Colon (tissue), 2 donors: ENCODE measurements at regions not wholly inside any gene's neighbourhood (a gene's known extent, or its start where the extent isn't known, plus 50 kb on each side); places are given as distances from the start of the nearest gene placed in this dataset.

Source experiments
- FAIRE-seq: peaks from 2 replicates; lab custom pipeline; 2012; peaks lifted over from hg19 to GRCh38; lab: Jason Lieb, UNC
- donor health status: control.
- donor health status: control.

DNA sequence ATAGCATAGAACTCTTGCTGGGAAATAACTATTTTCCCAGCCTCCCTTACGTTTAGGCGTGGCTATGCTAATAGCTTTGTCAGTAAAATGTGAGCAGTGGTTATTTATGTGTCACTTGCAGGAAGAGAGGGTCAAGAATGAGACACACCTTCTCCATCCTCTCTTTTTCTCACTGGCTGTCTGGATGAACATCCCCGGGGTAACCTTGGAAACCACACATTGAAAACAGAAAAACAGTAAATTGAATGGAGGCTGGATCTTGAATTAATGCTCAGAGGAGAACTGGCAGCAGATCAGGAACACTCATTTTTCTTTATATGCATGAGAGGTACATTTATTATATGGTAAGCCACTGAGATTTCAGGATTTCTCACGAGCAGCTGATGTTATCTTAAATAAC is 127.6 kb downstream of the DNAJB9 start:
- no peak for FAIRE-seq

DNA sequence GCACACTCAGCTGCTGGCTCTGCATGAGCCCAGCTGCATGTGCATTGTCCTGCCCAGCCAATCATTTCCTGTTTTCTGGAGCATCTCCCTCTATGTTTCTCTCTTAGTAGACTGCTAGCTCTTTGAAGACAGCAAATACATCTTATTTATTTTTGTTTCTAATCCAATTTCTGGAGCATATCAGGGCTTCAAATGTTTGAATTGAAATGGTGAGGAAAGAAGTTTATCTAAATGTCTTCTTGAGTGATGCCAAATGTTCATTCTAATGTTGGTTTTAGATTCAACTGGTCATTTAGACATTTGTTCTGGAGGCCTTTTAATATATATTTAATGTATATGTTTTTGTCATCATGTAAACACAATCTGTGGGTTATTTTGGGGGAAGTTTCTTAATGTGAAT is 141.9 kb downstream of the DNAJB9 start:
- no peak for FAIRE-seq

DNA sequence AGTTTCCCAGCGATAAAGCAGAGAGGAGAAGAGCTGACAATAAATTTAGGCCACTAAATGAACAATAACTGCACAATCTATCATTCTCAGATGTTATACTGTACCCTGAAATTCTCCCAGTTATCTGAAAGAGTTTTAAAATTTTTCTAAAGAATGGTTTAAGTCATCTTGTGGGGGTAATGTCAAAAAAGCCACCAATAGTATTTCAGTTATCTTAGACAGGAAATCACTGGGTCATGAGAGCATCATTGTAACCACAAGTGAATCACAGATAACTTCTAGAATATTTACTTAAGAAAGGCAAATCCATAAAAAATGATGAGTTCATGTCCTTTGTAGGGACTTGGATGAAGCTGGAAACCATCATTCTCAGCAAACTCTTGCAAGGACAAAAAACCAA is 147.1 kb downstream of the DNAJB9 start:
- no peak for FAIRE-seq

DNA sequence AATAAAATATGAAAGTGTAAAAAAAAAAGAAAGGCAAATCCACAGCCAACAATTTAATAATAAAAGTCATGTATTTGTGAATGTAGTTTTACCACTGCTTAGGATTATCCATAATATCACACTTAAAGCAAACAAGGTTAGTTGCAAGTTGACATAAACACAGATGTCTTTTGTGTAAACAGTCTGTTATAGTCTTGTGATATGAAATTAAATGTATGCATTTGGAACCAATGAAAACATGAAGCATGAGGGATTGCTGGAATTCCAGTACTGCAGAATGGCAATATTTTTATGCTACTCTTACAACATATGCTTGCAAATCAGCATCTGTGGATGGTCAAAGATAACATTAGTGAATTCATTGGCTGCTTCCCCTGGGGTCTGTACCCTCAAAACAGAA is 148.1 kb downstream of the DNAJB9 start:
- no peak for FAIRE-seq

DNA sequence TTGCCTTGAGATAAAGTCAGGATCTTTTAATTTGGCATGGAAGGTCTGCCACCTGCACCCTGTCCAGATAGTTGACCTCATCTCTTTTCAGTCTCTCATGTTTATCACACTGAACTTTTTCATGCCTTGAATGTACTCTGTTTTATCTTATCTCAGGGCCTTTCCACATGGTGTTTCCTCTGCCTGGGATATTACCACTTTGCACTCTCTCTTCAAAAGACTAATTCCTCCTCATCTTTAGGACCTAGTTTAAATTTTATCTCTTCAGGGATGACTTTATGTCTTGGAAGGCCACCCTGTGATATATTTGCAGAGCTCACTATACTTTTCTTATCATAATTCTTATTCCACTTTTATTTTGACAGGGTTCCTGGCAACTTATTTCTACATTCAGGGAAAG is 150.0 kb downstream of the DNAJB9 start:
- FAIRE-seq, result no peak

DNA sequence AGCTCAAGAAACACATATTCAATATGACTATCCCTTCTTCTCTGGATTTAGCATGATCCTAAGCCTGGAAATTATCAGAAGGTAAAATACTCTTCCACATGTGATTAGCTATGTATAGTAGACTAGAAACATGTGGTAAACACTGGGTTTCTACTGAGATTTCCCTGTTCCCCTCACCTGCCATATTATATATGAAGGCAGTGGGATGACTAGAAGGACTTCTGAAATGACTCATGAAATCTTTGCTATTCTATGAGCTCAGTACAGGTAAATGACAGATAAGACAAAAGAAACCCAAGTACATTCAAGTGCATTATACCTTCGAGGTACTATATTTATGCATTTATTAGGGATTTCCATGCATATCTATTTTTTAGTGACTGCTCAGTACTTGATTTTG is 152.9 kb downstream of the DNAJB9 start:
- FAIRE-seq, result no peak

DNA sequence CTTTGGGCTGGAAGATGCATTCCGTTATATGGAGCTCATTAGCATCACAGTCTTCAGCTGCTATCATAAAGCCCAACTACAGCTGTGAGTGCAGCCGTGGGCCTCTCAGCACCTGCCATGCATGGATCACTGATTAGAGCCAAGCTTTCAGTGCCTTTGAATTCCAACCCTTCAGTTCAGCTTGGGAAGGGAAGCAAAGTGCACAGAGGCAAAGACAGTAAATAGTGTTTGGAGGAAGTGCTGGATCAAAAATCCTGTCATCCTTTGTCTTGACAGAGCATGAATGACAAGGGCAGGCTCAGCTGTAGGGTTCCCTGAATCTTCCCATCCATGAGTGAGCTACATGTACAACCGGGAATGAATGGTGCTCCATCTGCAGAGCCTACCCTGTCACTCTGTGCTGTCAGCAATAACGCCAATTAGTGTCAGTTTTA is 153.7 kb downstream of the DNAJB9 start:
- FAIRE-seq, result no peak

DNA sequence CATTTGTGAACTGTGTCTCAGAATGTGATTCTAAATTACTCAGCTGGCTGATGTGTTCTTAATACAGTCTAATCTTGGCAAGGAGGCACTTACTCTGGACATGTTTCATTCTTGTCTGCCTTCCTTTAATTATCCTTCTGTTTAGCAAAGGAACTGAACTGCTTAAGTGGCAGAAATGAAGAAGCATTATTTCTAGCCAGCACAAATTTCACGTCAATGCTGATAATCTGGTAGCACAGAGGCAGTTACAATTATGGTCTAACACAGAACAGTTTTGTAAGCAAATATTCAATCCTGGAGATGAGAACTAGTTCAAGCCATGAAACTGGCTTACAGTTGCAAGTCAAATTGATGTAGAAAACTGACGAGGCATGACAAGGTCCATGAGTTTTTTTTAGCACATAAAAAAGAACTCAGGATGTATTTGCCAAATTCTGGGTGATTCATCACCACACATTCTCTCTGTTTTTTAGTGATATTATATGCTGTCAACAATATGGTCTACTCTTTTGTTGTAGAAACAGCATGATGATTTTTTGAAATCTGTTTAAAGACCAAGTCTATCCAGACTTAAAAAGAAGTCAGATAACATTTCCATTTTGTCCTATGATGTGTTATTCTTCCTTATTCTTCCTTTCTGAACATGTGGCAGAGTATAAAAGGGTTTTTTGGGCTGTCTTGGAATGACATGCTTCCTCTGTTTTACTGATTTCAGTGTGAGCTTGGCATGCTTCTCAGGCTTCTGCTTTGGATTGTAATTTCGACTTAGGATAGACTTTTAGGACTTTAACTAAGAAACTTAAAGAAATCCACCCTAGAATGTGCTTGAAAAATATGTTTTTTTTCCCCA is 154.8 kb downstream of the DNAJB9 start:
- no peak for FAIRE-seq

DNA sequence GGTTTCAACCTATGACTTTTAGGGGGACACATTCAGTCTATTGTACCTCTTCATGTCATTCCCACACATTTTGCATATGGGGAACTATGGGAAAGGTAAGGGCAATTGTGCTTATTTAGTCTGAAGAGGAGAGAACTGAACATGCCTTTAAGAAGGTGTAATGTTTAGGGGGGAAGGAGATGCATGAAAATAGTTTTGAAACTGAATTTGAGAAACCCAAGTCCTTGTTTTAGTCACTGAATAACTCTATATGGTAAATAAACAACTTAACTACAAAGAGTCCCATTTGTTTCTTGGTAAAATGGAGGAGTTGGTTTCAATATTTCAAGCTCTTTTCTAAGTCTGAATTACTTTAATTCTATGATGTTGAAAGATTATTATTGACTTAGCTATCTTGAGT is 166.1 kb downstream of the DNAJB9 start:
- FAIRE-seq, result no peak

DNA sequence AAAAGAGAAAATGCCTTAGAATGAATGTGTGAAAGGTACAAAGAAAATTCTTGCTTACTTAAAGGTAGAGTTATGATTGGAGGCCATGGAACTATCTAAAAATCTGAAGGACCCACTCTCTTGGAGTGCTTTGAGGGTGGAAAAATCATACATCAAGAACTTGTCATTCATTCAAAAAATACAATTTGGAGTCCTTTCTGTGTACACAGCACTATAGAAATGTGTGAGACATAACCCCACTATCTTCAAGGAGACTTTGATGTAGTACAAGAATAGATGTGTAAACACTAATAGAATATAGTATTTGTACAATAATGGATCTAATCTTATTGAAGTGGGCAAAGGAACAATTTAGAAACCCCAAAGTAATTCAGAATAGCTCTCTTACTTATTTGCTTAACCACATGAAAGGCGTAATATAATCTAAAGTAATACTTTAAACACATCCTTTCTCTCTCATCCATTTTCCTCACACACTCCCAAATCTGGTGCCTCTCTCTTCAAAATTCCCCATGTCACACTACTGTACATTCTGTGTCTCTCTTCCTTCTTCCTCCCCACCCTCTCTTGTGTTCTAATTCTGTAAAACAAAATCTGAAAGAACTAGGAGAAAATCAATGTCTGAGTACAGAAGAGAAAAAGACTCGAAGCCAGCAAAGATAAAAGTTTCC is 166.7 kb downstream of the DNAJB9 start:
- no peak for FAIRE-seq

DNA sequence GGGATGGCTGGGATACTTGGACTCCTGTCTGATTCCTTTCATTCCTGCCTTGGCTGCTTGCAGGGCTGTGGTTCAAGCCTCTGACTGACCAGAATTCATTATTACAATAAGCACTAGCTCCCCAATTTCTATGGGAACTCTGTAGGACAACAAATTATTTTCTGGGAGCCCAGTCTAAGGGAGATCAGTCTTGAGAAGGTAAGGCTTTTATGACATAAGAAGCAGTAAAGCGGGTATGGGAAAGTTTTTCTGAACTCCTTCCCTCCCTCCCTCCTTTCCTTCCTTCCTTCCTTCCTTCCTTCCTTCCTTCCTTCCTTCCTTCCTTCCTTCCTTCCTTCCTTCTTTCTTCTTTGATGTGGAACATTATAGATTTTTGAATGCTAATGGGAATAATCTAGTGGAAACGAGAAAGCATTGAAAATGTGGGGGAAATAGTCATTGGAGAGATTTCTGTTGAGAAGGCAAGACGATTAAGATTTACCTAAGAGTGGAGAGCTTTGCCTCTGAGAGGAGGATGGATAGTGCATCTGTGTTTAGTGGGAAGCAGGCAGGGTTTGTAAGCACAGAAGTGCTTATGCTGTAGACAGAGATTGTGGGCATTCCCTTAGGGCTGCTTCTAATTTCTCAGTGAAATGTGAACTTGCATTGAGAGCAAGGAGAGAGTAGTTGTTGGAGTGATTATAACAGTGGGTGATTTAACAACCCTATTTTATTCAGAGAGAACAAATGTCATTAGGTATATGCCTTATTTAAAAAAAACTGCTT is 201.5 kb downstream of the DNAJB9 start:
- FAIRE-seq, result no peak

DNA sequence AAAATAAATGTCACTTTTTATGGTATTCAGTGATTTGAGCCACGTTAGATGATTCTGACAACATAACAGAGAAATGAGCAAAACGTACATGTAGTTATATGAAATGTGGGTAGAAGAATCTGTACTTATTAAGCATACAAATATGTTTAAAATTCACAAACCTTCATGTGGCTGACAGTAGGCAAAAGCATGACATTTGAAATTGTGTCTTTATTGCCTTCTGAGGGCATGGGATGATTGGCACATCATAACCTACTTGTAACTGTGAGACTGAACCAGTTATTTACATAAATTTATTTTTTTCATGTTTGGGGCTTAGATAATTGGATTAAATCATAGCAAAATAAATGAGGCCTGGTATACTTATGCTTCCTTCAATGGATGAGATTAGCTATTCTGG is 202.2 kb downstream of the DNAJB9 start:
- no peak for FAIRE-seq

DNA sequence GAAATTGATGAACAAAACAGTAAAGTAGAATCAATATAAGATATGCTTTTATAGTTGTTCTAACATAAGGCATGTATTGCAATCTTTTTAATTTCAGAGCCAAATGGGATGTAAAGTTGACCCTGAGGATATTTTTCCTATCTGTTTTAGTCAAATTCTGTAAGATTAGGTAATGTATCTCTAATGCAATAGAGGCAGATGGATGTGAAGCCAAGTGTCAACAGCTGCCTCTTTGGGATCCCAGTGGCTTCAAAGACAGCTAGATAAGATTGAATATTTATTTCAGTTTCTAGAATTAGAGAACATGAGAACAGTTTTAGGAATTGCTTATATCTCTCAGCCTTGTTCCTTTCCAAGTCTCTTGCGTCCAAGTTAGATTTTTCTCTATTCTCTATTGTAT is 208.3 kb downstream of the DNAJB9 start:
- no peak for FAIRE-seq

DNA sequence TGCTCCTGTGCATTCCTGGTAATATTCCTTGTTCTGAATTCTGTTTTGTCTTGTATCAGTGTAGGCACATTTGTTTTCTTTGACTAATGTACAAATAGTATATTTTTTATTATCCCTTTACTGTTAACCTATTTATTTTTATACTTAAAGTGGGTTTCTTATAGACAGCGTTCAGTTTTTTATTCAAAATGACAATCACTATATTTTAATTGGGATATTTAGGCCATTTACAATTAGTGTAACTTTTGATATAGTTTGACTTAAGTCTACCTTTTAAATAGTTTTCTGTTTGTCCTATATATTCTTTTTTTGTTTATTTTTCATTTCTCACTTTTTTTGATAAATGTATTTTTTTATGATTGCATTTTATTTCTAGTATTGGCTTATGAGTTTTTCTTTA is 219.8 kb downstream of the DNAJB9 start:
- FAIRE-seq, result no peak

DNA sequence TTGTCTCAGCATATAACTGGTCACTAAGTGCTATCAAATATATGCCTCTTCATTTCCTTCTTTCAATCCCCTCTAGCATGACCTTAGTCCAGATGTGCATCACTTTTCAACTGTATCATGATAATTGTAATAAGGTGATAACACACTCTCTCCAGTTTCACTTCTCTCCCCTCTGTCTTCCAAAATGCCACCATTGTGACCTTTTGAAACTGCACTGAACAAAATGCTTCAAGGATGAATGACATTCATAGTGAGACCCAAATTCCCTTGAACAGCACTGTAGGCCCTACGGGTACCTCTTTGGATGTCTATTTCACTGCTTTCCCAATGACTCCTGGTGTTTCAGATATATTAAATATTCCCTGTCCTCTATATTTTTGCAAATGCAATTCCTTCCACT is 224.8 kb downstream of the DNAJB9 start:
- FAIRE-seq, result no peak

DNA sequence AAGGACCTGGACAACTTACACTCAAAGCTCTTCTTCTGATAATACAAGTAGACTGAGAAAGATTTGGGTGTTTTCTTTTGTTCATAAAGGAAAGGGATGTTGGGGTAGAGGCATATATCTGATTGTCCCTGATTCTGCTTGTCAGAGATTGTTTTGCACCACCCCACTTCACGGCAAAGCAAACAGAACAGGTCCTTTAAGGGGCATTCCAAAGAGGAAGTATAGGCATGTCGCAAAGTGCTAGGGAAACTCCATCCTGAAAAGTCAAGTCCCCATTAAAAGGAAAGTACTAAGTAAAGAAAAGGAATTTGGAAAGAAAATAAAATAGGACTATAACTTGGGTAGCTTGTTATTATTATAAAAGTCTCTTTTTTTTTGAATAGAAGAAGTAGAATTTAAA is 233.0 kb downstream of the DNAJB9 start:
- no peak for FAIRE-seq

DNA sequence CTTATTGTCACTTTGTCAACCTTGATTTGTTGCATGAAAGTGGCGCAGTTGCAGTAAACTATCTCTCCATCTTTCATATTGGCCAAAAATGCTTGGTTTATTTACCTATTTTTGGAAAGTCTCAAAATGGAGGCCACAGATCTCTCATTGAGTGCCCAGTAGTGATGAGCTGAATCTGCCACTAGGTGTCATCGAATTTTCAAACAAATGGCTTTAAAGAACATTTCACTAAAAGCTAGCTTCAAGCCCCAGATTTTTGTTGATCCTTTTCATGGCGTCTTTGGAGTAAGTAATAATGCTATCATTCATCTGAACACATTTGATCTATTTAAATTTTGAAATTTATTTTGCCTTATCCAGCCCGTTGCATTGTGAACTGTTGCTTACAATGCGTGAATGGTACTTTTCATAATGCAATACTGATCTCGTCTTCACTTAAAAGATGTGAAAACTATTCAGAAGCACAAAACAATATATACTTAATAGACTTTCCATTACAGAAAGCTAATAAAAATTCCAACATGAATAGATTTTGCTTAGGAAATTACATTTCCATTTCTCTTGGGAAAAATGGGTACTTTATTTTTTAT is 236.2 kb downstream of the DNAJB9 start:
- no peak for FAIRE-seq

DNA sequence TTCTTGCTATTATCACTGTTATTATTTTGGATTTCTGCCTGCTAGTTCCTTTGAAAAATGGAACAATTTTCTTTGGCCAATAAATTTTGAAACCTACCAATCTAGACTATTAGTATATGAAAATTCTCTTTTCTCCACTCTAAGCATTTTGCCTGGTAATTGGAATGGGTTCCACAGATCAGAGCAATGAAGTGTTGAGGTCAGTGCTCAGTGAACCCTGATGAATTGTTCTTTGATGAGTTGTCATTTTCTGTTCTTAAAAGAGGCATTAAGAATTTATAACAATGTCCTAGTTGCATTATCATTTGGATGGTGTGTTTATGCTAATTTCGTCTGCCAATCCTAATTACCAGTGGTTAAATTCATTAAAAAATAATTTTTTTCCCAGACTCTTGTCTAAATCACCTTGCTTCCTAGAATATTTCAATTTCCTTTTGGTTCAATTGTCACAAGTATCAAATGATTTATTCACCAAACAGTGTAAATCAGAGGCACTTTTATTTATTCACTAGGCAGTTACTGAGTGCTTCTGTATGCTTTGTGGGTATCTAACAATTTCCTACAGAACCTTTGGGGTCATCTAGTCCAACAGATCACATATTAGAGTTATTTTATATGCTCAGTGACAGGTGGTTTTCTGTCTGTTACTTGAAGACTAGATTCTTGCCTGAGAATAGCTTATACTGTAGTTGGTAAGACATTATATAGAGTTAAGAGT is 239.0 kb downstream of the DNAJB9 start:
- no peak for FAIRE-seq

DNA sequence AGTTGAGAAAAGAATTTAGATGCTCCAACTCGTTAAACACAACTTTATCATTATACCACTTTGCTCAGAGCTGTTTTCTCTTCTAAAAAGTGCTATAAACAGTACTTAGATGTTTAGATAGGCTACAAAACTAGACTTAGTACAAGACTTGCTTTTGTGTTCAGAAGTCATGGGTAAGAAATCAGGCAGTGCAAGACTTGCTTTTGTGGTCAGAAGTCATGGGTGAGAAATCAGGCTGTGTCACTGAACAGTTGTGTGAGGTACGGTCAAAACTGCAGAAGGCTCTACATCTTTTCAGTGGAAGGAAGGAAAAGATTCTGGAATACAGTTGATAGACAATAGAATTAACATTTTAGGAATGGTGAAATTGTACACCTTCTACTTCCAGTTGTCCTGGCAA is 239.7 kb downstream of the DNAJB9 start:
- no peak for FAIRE-seq

DNA sequence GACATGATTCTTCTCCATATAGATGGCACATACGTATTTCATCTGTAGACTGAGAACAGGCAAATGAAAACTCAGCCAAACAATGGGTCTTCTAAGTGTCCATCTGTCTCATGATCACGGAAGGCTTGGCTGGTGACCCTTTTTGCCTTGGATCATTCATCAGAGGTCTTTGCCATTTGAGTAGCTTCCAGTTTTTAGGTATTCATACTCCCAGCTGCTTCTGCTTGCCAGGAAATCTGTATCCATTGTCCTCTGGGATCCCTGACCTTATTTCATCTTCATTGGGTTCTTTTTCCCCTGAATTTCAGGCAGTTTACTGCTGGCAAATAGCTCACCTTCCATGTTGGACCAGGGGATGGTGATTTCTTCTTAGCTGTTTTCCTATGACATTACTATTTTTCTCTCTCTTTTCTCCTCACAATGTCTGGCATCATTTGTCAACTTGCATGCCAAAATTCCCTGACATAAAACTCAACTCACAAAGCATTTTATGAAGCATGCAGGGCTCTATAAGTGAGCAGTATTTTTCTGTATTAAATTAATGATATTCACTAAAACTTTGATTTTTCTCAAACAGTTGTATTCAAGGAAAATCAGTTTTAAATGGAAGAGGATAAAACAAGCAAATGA is 241.2 kb downstream of the DNAJB9 start:
- no peak for FAIRE-seq

DNA sequence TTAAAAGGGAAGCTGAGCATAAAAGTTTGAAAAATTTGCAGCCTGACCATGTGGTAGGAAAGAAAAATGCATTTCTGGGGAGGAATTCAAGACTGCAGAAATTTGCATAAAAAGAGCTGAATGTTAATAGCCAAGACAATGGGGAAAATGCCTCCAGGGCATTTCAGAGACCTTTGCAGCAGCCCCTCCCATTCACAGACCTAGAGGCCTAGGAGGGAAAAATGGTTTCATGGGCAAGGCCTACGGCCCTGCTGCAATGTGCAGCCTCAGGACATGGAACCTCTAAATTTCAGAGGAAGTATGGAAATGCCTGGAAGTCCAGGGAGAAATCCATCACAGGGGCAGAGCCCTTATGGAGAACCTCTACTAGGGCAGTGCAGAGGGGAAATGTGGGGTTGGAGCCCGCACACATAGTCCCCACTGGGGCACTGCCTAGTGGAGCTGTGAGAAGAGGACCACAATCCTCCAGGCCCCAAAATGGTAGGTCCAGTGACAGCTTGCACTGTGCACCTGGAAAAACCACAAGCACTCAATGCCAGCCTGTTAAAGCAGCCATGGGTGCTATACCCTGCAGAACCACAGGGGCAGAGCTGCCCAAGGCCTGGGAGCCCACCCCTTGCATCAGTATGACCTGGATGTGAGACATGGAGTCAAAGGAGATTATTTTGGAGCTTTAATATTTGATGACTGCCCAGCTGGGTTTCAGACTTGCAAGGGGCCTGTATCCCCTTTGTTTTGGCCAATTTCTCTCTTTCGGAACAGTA is 243.8 kb downstream of the DNAJB9 start:
- FAIRE-seq, result no peak
